Body of pancreas (tissue), 4 donors: ENCODE measurements at regions not wholly inside any gene's neighbourhood (a gene's known extent, or its start where the extent isn't known, plus 50 kb on each side); places are given as distances from the start of the nearest gene placed in this dataset.

ENCODE experiments used
- ATAC-seq: fragments of 150-250 bp; one replicate; pipeline ENCODE4 v1.9.1; 2016
- DNase-seq, 4 donors: peaks; one replicate each; pipeline ENCODE4 v3.0.0-alpha.2; 2019
- H3K27ac ChIP-seq, 4 donors: fragments of 200-600 bp; sonication (generic); 1 replicate in 3 of 4; 2 replicates in 1 of 4; pipeline versions ENCODE4 v1.5.1 to v1.6.1; 2016 to 2019; ENCODE audit warnings: mild to moderate bottlenecking in 1 of 4, mixed read lengths in 1 of 4, moderate library complexity in 1 of 4
- H3K27me3 ChIP-seq, 2 donors: fragments of 200-600 bp; sonication (generic); one replicate each; pipeline ENCODE4 v1.6.0; 2016; ENCODE audit warnings: mild to moderate bottlenecking in 1 of 2
- H3K36me3 ChIP-seq, 2 donors: fragments of 200-600 bp; sonication (generic); replicated peaks in 1 of 2; 2 replicates each; pipeline ENCODE4 v1.5.1; 2016; ENCODE audit warnings: low read depth in 2 of 2; ENCODE audit not compliant: insufficient read depth in 1 of 2
- H3K4me1 ChIP-seq: fragments of 200-600 bp; sonication (generic); one replicate; pipeline ENCODE4 v1.6.0; 2016
- H3K4me3 ChIP-seq, 2 donors: fragments of 200-600 bp; sonication (generic); 1 replicate in 1 of 2; 2 replicates in 1 of 2; pipeline ENCODE4 v1.5.1; 2016 to 2019
- H3K9me3 ChIP-seq, 3 donors: fragments of 200-600 bp; sonication (generic); 1 replicate in 2 of 3; 2 replicates in 1 of 3; pipeline ENCODE4 v1.5.1; 2016
- CTCF ChIP-seq, 7 experiments: fragments of 450-650 bp in 4 of 7; fragments of 200-600 bp in 3 of 7; sonication (generic) in 3 of 7; IDR thresholded peaks; one replicate each; pipeline ENCODE4 v1.5.1; 2016 to 2019; ENCODE audit warnings: antibody characterized with exemption in 7 of 7
- POLR2A ChIP-seq, 3 donors: fragments of 450-650 bp; IDR thresholded peaks; one replicate each; pipeline ENCODE4 v1.6.1; 2016; ENCODE audit warnings: antibody characterized with exemption in 3 of 3, mild to moderate bottlenecking in 2 of 3
- WGBS, 2 donors: methylation state at CpG; one replicate each; pipeline ENCODE4 v1.1.5; 2017; 5-methylcytosine and 5-hydroxymethylcytosine counted together
- intact Hi-C: fragments of 100-400 bp; cut with DNase I; formaldehyde crosslinking; loops from one replicate; pipeline ENCODE4 v1.15.1; 2023

- H3K9me3 ChIP-seq = no peaks in the 10 kb centered on the region
- no peak for ATAC-seq
- 80 to 84% methylated on average over 11 of the region's 11 CpGs for WGBS, 2 donors
Observed at GRCh38 chr12:127482950-127483349, 784.0 kb upstream of the TMEM132C start.

GRCh38 chr12:127485528-127485927 is 781.4 kb upstream of the TMEM132C start:
- Histone ChIP-seq H3K36me3 (no peaks in the 10 kb centered on the region), H3K27me3 (no peaks in the 10 kb centered on the region), H3K4me3 (no peak overlapping the region), H3K27ac (no peak overlapping the region), H3K4me1 (peaks cover 8% of the 10 kb centered on the region), H3K9me3 (no peaks in the 10 kb centered on the region)
- intact Hi-C loops = no loop called here
- no peak for TF ChIP-seq POLR2A (IDR thresholded peaks at IDR 0.05)
- TF ChIP-seq CTCF (IDR thresholded peaks at IDR 0.05) = no peak
- 58 to 61% methylated on average over 4 of the region's 4 CpGs for WGBS, 2 donors
- no peak for ATAC-seq
- no peak for DNase-seq

More at GRCh38 chr12:127482950-127483349, 784.0 kb upstream of the TMEM132C start:
- H3K4me1 ChIP-seq = no peaks in the 10 kb centered on the region
- H3K27me3 ChIP-seq = no peaks in the 10 kb centered on the region
- intact Hi-C loops = no loop called here
- H3K36me3 ChIP-seq = no peaks in the 10 kb centered on the region
- TF ChIP-seq CTCF (IDR thresholded peaks at IDR 0.05) (no peak), POLR2A (IDR thresholded peaks at IDR 0.05) (no peak)
- H3K27ac ChIP-seq = no peak overlapping the region
- H3K4me3 ChIP-seq = no peak overlapping the region
- no peak for DNase-seq

- TF ChIP-seq CTCF (IDR thresholded peaks at IDR 0.05) (no peak), POLR2A (IDR thresholded peaks at IDR 0.05) (no peak)
- H3K9me3 ChIP-seq = no peaks in the 10 kb centered on the region
- intact Hi-C loops = no loop called here
Observed at GRCh38 chr12:127487031-127487430, 779.9 kb upstream of the TMEM132C start.

GRCh38 chr12:127489061-127489460 is 777.9 kb upstream of the TMEM132C start:
- no peaks in the 10 kb centered on the region for H3K27me3 ChIP-seq
- ATAC-seq = no peak
- H3K9me3 ChIP-seq = no peaks in the 10 kb centered on the region
- DNase-seq = peak in 2 of 4 donors; percentile 7 to 9
- TF ChIP-seq POLR2A (IDR thresholded peaks at IDR 0.05) (no peak), CTCF (IDR thresholded peaks at IDR 0.05) (no peak)
- intact Hi-C loops = no loop called here
- no peak overlapping the region for H3K4me3 ChIP-seq
- peaks cover 8% of the 10 kb centered on the region for H3K4me1 ChIP-seq
- H3K27ac ChIP-seq = no peak overlapping the region
- whole genome bisulfite sequencing, 2 donors = 40 to 41% methylated on average over 6 of the region's 6 CpGs
- no peaks in the 10 kb centered on the region for H3K36me3 ChIP-seq

More at GRCh38 chr12:127487031-127487430, 779.9 kb upstream of the TMEM132C start:
- H3K27me3 ChIP-seq = no peaks in the 10 kb centered on the region
- no peak for DNase-seq
- WGBS, 2 donors = 68 to 74% methylated on average over 1 of the region's 1 CpG
- no peak overlapping the region for H3K4me3 ChIP-seq
- H3K4me1 ChIP-seq = peaks cover 8% of the 10 kb centered on the region
- H3K27ac ChIP-seq = no peak overlapping the region
- no peaks in the 10 kb centered on the region for H3K36me3 ChIP-seq
- no peak for ATAC-seq
